ENCODE measurements at regions not wholly inside any gene's neighbourhood (a gene's known extent, or its start where the extent isn't known, plus 50 kb on each side); places are given as distances from the start of the nearest gene placed in this dataset.

GRCh38 chr2:12932192-12932591 is 215.5 kb downstream of the TRIB2 start:
- POLR2A ChIA-PET = no interaction called here
- TF ChIP-seq EHF (CRISPR knock-in tag; IDR thresholded peaks at IDR 0.05) (no peak), ATOH8 (CRISPR knock-in tag; IDR thresholded peaks at IDR 0.05; ENCODE audit: low read depth) (no peak), CBX2 (IDR thresholded peaks at IDR 0.05; ENCODE audit: borderline replicate concordance, low read depth) (no peak), NFE2L2 (conservative IDR thresholded peaks at IDR 0.05; ENCODE audit: low read length) (no peak), CEBPB (IDR thresholded peaks at IDR 0.05) (no peak), SREBF2 (IDR thresholded peaks at IDR 0.05) (no peak), ESRRA (IDR thresholded peaks at IDR 0.05; ENCODE audit: borderline replicate concordance, low read length) (no peak), HEYL (CRISPR knock-in tag; IDR thresholded peaks at IDR 0.05) (no peak), KDM5A (IDR thresholded peaks at IDR 0.05) (no peak), HOXA7 (CRISPR knock-in tag; IDR thresholded peaks at IDR 0.05) (no peak), HDAC2 (IDR thresholded peaks at IDR 0.05) (no peak), RAD21 (conservative IDR thresholded peaks at IDR 0.05 in 1 of 2, IDR thresholded peaks at IDR 0.05 in 1 of 2) (no peak), TFCP2L1 (CRISPR knock-in tag; IDR thresholded peaks at IDR 0.05) (no peak)
- CTCF ChIA-PET = interaction anchor here (1.1 to 2.6 kb wide), 3 partner anchors 8 to 1103 kb away, joined by 3 to 21 read pairs (median 6); no protein-coding TSS in a partner anchor

GRCh38 chr2:12934146-12934756 is 217.5 kb downstream of the TRIB2 start:
- ChIA-PET POLR2A (no interaction called here), CTCF (interaction anchor here (1.7 kb wide), 1 partner anchor 73 kb away, joined by 4 read pairs; no protein-coding TSS in a partner anchor)
- Histone ChIP-seq H3K4me3 (no peak overlapping the region), H3K4me1 (no peaks in the 10 kb centered on the region), H3K9me3 (no peaks in the 10 kb centered on the region), H3K4me2 (no peak overlapping the region), H3K27ac (no peak overlapping the region)
- TF ChIP-seq EHF (CRISPR knock-in tag; IDR thresholded peaks at IDR 0.05) (no peak), CEBPB (IDR thresholded peaks at IDR 0.05) (0 out of 4 replicates have a peak, but pooled peaks of 1 of the 2 experiments have one; percentile 13), POLR2A (IDR thresholded peaks at IDR 0.05; ENCODE audit: low read length) (no peak), ZFP36 (IDR thresholded peaks at IDR 0.05; ENCODE audit: borderline replicate concordance, partially characterized antibody) (no peak)
- 0% methylated on average over 6 of the region's 6 CpGs for WGBS (ENCODE audit: missing lambda C conversion rate)
- ATAC-seq = no peak
- DNase-seq (ENCODE audit: low read depth in 1 of 2, low spot score in 1 of 2) = no peak
- no peak for FAIRE-seq

More at GRCh38 chr2:12932192-12932591, 215.5 kb downstream of the TRIB2 start:
- Histone ChIP-seq H3K9me3 (no peaks in the 10 kb centered on the region), H3K4me1 (no peaks in the 10 kb centered on the region), H3K4me2 (no peak overlapping the region), H3K4me3 (no peak overlapping the region), H3K27ac (no peak overlapping the region)
- ATAC-seq = no peak
- 3% methylated on average over 3 of the region's 3 CpGs for WGBS (ENCODE audit: missing lambda C conversion rate)
- DNase-seq (ENCODE audit: low read depth in 1 of 2, low spot score in 1 of 2) = no peak
- no peak for FAIRE-seq

GRCh38 chr2:12935222-12935621 is 218.5 kb downstream of the TRIB2 start:
- Histone ChIP-seq H3K9me3 (no peaks in the 10 kb centered on the region), H3K4me3 (no peak overlapping the region), H3K4me2 (no peak overlapping the region), H3K27ac (no peak overlapping the region), H3K4me1 (no peaks in the 10 kb centered on the region)
- POLR2A ChIA-PET = no interaction called here
- 5% methylated on average over 2 of the region's 2 CpGs for WGBS (ENCODE audit: missing lambda C conversion rate)
- TF ChIP-seq FOSB (CRISPR knock-in tag; IDR thresholded peaks at IDR 0.05) (no peak), SREBF2 (IDR thresholded peaks at IDR 0.05) (no peak), EP300 (IDR thresholded peaks at IDR 0.05) (no peak), TFCP2L1 (CRISPR knock-in tag; IDR thresholded peaks at IDR 0.05) (no peak), ESRRA (IDR thresholded peaks at IDR 0.05; ENCODE audit: borderline replicate concordance, low read length) (no peak)
- no peak for FAIRE-seq
- DNase-seq (ENCODE audit: low read depth in 1 of 2, low spot score in 1 of 2) = no peak
- ATAC-seq = no peak
- CTCF ChIA-PET = interaction anchor here (0.7 kb wide), 1 partner anchor 72 kb away, joined by 3 read pairs; no protein-coding TSS in a partner anchor

- POLR2A ChIA-PET = no interaction called here
- no peak overlapping the region for H3K4me2 ChIP-seq
- CTCF ChIA-PET = no interaction called here
- TF ChIP-seq MYC (IDR thresholded peaks at IDR 0.05; ENCODE audit: borderline replicate concordance, low read length) = no peak
- TF ChIP-seq HES2 (IDR thresholded peaks at IDR 0.05) = no peak
- no peak for TF ChIP-seq NR3C1 (IDR thresholded peaks at IDR 0.05)
- no peak for TF ChIP-seq CHD2 (IDR thresholded peaks at IDR 0.05; ENCODE audit: low read length, partially characterized antibody)
- TF ChIP-seq RFX5 (IDR thresholded peaks at IDR 0.05) = no peak
- no peak for TF ChIP-seq E2F6 (IDR thresholded peaks at IDR 0.05; ENCODE audit: borderline replicate concordance, low read depth)
- no peak for TF ChIP-seq SREBF2 (IDR thresholded peaks at IDR 0.05)
- no peak for TF ChIP-seq USF2 (IDR thresholded peaks at IDR 0.05)
- TF ChIP-seq RNF2 (IDR thresholded peaks at IDR 0.05; ENCODE audit: borderline replicate concordance, low read depth) = no peak
- no peak for TF ChIP-seq EP300 (IDR thresholded peaks at IDR 0.05)
- TF ChIP-seq EHMT2 (IDR thresholded peaks at IDR 0.05; ENCODE audit: low read depth) = no peak
- no peak overlapping the region for H3K27ac ChIP-seq
- WGBS (ENCODE audit: missing lambda C conversion rate) = 34% methylated on average over 6 of the region's 6 CpGs
- no peaks in the 10 kb centered on the region for H3K4me1 ChIP-seq
- ATAC-seq = no peak
- no peaks in the 10 kb centered on the region for H3K9me3 ChIP-seq
- no peak for DNase-seq (ENCODE audit: low read depth in 1 of 2, low spot score in 1 of 2)
- H3K4me3 ChIP-seq = no peak overlapping the region
- FAIRE-seq = no peak
Observed at GRCh38 chr2:12935796-12936195, 219.1 kb downstream of the TRIB2 start.

All from A549 (cell line).